ENCODE measurements at regions not wholly inside any gene's neighbourhood (a gene's known extent, or its start where the extent isn't known, plus 50 kb on each side); places are given as distances from the start of the nearest gene placed in this dataset.
"Not testable (repeated sequence)": the region's sequence is repeated elsewhere in the genome, so short reads cannot be mapped to it uniquely, and the experiment has no call there.

GRCh38 chr7:12031638-12032037 is 179.5 kb upstream of the TMEM106B start:
- H3K4me3 ChIP-seq (ENCODE audit: low read length) = no peak overlapping the region
- no peaks in the 10 kb centered on the region for H3K79me2 ChIP-seq (ENCODE audit: control insufficient read depth, low read length)
- no peaks in the 10 kb centered on the region for H3K4me1 ChIP-seq (ENCODE audit: control insufficient read depth, low read length)
- no peaks in the 10 kb centered on the region for H3F3A ChIP-seq (ENCODE audit: control insufficient read depth, insufficient read depth)
- no peaks in the 10 kb centered on the region for H3K9me2 ChIP-seq (replicated peaks; ENCODE audit: control insufficient read depth, low read length)
- no peaks in the 10 kb centered on the region for H3K27me3 ChIP-seq (ENCODE audit: control insufficient read depth, low read length)
- H3K4me2 ChIP-seq (ENCODE audit: low read length) = no peak overlapping the region
- no peaks in the 10 kb centered on the region for H3K9me3 ChIP-seq (ENCODE audit: control insufficient read depth, insufficient read depth, low read length)
- H3K36me3 ChIP-seq (ENCODE audit: control insufficient read depth, low read length) = no peaks in the 10 kb centered on the region
- TF ChIP-seq, protein P1, sequence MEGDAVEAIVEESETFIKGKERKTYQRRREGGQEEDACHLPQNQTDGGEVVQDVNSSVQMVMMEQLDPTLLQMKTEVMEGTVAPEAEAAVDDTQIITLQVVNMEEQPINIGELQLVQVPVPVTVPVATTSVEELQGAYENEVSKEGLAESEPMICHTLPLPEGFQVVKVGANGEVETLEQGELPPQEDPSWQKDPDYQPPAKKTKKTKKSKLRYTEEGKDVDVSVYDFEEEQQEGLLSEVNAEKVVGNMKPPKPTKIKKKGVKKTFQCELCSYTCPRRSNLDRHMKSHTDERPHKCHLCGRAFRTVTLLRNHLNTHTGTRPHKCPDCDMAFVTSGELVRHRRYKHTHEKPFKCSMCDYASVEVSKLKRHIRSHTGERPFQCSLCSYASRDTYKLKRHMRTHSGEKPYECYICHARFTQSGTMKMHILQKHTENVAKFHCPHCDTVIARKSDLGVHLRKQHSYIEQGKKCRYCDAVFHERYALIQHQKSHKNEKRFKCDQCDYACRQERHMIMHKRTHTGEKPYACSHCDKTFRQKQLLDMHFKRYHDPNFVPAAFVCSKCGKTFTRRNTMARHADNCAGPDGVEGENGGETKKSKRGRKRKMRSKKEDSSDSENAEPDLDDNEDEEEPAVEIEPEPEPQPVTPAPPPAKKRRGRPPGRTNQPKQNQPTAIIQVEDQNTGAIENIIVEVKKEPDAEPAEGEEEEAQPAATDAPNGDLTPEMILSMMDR (IDR thresholded peaks at IDR 0.05; ENCODE audit: low read depth, low read length, poor library complexity, severe bottlenecking) = no peak
- TF ChIP-seq EZH2phosphoT487 (IDR thresholded peaks at IDR 0.05; ENCODE audit: borderline replicate concordance, low read length) = no peak
- no peaks in the 10 kb centered on the region for H4K20me1 ChIP-seq (ENCODE audit: control insufficient read depth, insufficient read depth, low read depth, low read length)
- H3K27ac ChIP-seq (ENCODE audit: low read depth, low read length) = no peak overlapping the region

- Histone ChIP-seq H3K9me3 (ENCODE audit: control insufficient read depth, insufficient read depth, low read length) (no peaks in the 10 kb centered on the region), H3K36me3 (ENCODE audit: control insufficient read depth, low read length) (no peaks in the 10 kb centered on the region), H3K27ac (ENCODE audit: low read depth, low read length) (no peak overlapping the region), H3K4me1 (ENCODE audit: control insufficient read depth, low read length) (no peaks in the 10 kb centered on the region), H3K27me3 (ENCODE audit: control insufficient read depth, low read length) (no peaks in the 10 kb centered on the region), H3K4me3 (ENCODE audit: low read length) (no peak overlapping the region), H4K20me1 (ENCODE audit: control insufficient read depth, insufficient read depth, low read depth, low read length) (no peaks in the 10 kb centered on the region), H3K79me2 (ENCODE audit: control insufficient read depth, low read length) (no peaks in the 10 kb centered on the region), H3K9me2 (replicated peaks; ENCODE audit: control insufficient read depth, low read length) (no peaks in the 10 kb centered on the region), H3K4me2 (ENCODE audit: low read length) (no peak overlapping the region), H3F3A (ENCODE audit: control insufficient read depth, insufficient read depth) (no peaks in the 10 kb centered on the region)
- no peak for TF ChIP-seq EZH2phosphoT487 (IDR thresholded peaks at IDR 0.05; ENCODE audit: borderline replicate concordance, low read length)
Observed at GRCh38 chr7:12032146-12032545, 178.9 kb upstream of the TMEM106B start.

DNA sequence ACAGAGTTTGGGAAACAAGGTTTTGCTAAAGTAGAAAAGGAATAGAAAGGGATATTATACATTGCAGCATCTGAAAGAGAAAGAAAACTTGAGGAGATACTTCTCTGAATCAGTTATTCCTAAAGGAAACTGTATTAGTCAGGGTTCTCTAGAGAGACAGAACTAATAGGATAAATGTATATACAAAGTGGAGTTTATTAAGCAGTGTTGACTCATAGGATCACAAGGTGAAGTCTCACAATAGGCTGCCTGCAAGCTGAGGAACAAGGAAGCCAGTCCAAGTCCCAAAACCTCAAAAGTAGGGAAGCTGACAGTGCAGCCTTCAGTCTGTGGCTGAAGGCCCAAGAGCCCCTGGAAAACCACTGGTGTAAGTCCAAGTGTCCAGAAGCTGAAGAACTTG is 167.6 kb upstream of the TMEM106B start:
- H3K4me3 ChIP-seq (ENCODE audit: low read length); H3K4me2 ChIP-seq (ENCODE audit: low read length): not testable (repeated sequence)

GRCh38 chr7:12052211-12052610 is 158.9 kb upstream of the TMEM106B start:
- H3K9me2 ChIP-seq (replicated peaks; ENCODE audit: control insufficient read depth, low read length) = no peaks in the 10 kb centered on the region
- no peaks in the 10 kb centered on the region for H3F3A ChIP-seq (ENCODE audit: control insufficient read depth, insufficient read depth)
- H3K4me3 ChIP-seq (ENCODE audit: low read length) = no peak overlapping the region
- H3K27me3 ChIP-seq (ENCODE audit: control insufficient read depth, low read length) = no peaks in the 10 kb centered on the region
- no peaks in the 10 kb centered on the region for H4K20me1 ChIP-seq (ENCODE audit: control insufficient read depth, insufficient read depth, low read depth, low read length)
- H3K9me3 ChIP-seq (ENCODE audit: control insufficient read depth, insufficient read depth, low read length) = 0 out of 2 replicates have a peak, but pooled peaks cover 4% of the 10 kb centered on the region
- H3K36me3 ChIP-seq (ENCODE audit: control insufficient read depth, low read length) = no peaks in the 10 kb centered on the region
- no peaks in the 10 kb centered on the region for H3K79me2 ChIP-seq (ENCODE audit: control insufficient read depth, low read length)
- H3K4me2 ChIP-seq (ENCODE audit: low read length) = no peak overlapping the region
- H3K4me1 ChIP-seq (ENCODE audit: control insufficient read depth, low read length) = no peaks in the 10 kb centered on the region
- no peak for TF ChIP-seq EZH2phosphoT487 (IDR thresholded peaks at IDR 0.05; ENCODE audit: borderline replicate concordance, low read length)
- TF ChIP-seq, protein P1 (IDR thresholded peaks at IDR 0.05; ENCODE audit: low read depth, low read length, poor library complexity, severe bottlenecking) = no peak
- H3K27ac ChIP-seq (ENCODE audit: low read depth, low read length) = no peak overlapping the region

More for the DNA sequence above, 167.6 kb upstream of the TMEM106B start:
- not testable (repeated sequence) for H3F3A ChIP-seq (ENCODE audit: control insufficient read depth, insufficient read depth); H3K9me3 ChIP-seq (ENCODE audit: control insufficient read depth, insufficient read depth, low read length); H3K4me1 ChIP-seq (ENCODE audit: control insufficient read depth, low read length); H3K36me3 ChIP-seq (ENCODE audit: control insufficient read depth, low read length); H3K27ac ChIP-seq (ENCODE audit: low read depth, low read length); H3K79me2 ChIP-seq (ENCODE audit: control insufficient read depth, low read length); H3K9me2 ChIP-seq (replicated peaks; ENCODE audit: control insufficient read depth, low read length); H4K20me1 ChIP-seq (ENCODE audit: control insufficient read depth, insufficient read depth, low read depth, low read length); H3K27me3 ChIP-seq (ENCODE audit: control insufficient read depth, low read length)
